ENCODE measurements at regions not wholly inside any gene's neighbourhood (a gene's known extent, or its start where the extent isn't known, plus 50 kb on each side); places are given as distances from the start of the nearest gene placed in this dataset.

GRCh38 chr14:97080991-97081390, 283.8 kb downstream of the VRK1 start:
- DNase-seq = no peak
- Histone ChIP-seq H3K27me3 (no peaks in the 10 kb centered on the region), H3K27ac (no peak overlapping the region), H3K4me3 (no peak overlapping the region), H3K4me1 (no peaks in the 10 kb centered on the region), H3K9ac (ENCODE audit: low read depth in 2 of 2, low read length in 2 of 2) (no peak overlapping the region), H3K9me3 (no peaks in the 10 kb centered on the region), H3K36me3 (no peaks in the 10 kb centered on the region)
- intact Hi-C loops (cut with DNase I) = no loop called here
- TF ChIP-seq, protein P1, sequence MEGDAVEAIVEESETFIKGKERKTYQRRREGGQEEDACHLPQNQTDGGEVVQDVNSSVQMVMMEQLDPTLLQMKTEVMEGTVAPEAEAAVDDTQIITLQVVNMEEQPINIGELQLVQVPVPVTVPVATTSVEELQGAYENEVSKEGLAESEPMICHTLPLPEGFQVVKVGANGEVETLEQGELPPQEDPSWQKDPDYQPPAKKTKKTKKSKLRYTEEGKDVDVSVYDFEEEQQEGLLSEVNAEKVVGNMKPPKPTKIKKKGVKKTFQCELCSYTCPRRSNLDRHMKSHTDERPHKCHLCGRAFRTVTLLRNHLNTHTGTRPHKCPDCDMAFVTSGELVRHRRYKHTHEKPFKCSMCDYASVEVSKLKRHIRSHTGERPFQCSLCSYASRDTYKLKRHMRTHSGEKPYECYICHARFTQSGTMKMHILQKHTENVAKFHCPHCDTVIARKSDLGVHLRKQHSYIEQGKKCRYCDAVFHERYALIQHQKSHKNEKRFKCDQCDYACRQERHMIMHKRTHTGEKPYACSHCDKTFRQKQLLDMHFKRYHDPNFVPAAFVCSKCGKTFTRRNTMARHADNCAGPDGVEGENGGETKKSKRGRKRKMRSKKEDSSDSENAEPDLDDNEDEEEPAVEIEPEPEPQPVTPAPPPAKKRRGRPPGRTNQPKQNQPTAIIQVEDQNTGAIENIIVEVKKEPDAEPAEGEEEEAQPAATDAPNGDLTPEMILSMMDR (IDR thresholded peaks at IDR 0.05) = no peak

- Histone ChIP-seq H3K36me3 (no peaks in the 10 kb centered on the region), H3K27me3 (no peaks in the 10 kb centered on the region), H3K4me3 (no peak overlapping the region), H3K27ac (no peak overlapping the region), H3K9ac (ENCODE audit: low read depth in 2 of 2, low read length in 2 of 2) (no peak overlapping the region), H3K4me1 (no peaks in the 10 kb centered on the region), H3K9me3 (no peaks in the 10 kb centered on the region)
- no peak for DNase-seq
- TF ChIP-seq, protein P1 (IDR thresholded peaks at IDR 0.05) = no peak
- intact Hi-C loops (cut with DNase I) = no loop called here
Measured at GRCh38 chr14:97095269-97095668, 298.1 kb downstream of the VRK1 start.

DNA sequence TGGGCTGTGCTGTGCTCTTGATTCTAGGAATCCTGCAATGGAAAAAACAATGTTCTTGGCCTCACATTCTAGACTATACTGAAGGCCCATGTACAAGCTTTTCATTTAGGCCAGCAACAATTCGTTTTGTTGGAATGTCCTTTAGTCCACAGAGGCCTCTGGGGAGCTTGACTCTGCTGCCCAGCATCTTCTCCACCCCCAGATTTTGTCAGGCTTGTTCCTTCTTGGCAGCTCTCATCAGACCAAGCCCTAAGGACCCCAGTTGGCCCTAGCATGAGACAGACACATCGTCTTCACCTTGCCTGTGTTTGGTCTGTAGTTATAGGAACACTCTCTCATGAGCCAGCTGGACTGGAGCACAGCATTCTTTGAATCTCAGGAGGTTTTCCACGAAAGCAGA, 300.1 kb downstream of the VRK1 start:
- Histone ChIP-seq H3K27ac (no peak overlapping the region), H3K36me3 (no peaks in the 10 kb centered on the region), H3K9ac (ENCODE audit: low read depth in 2 of 2, low read length in 2 of 2) (no peak overlapping the region), H3K27me3 (no peaks in the 10 kb centered on the region), H3K4me1 (no peaks in the 10 kb centered on the region), H3K9me3 (no peaks in the 10 kb centered on the region), H3K4me3 (no peak overlapping the region)
- intact Hi-C loops (cut with DNase I) = no loop called here
- DNase-seq = no peak
- TF ChIP-seq, protein P1 (IDR thresholded peaks at IDR 0.05) = no peak

GRCh38 chr14:97100306-97100705, 303.1 kb downstream of the VRK1 start:
- Histone ChIP-seq H3K4me1 (no peaks in the 10 kb centered on the region), H3K4me3 (no peak overlapping the region), H3K27me3 (no peaks in the 10 kb centered on the region), H3K36me3 (no peaks in the 10 kb centered on the region), H3K9ac (ENCODE audit: low read depth in 2 of 2, low read length in 2 of 2) (no peak overlapping the region), H3K27ac (no peak overlapping the region), H3K9me3 (no peaks in the 10 kb centered on the region)
- no peak for DNase-seq
- TF ChIP-seq, protein P1 (IDR thresholded peaks at IDR 0.05) = no peak
- intact Hi-C loops (cut with DNase I) = no loop called here

GRCh38 chr14:97101561-97101960, 304.4 kb downstream of the VRK1 start:
- intact Hi-C loops (cut with DNase I) = no loop called here
- TF ChIP-seq, protein P1 (IDR thresholded peaks at IDR 0.05) = no peak
- Histone ChIP-seq H3K36me3 (no peaks in the 10 kb centered on the region), H3K4me3 (no peak overlapping the region), H3K9ac (ENCODE audit: low read depth in 2 of 2, low read length in 2 of 2) (no peak overlapping the region), H3K9me3 (no peaks in the 10 kb centered on the region), H3K4me1 (no peaks in the 10 kb centered on the region), H3K27ac (no peak overlapping the region), H3K27me3 (no peaks in the 10 kb centered on the region)
- no peak for DNase-seq

- Histone ChIP-seq H3K4me3 (no peak overlapping the region), H3K9ac (ENCODE audit: low read depth in 2 of 2, low read length in 2 of 2) (no peak overlapping the region)
Measured at GRCh38 chr14:97104029-97104428, 306.8 kb downstream of the VRK1 start.

More at GRCh38 chr14:97104029-97104428, 306.8 kb downstream of the VRK1 start:
- H3K27me3 ChIP-seq = no peaks in the 10 kb centered on the region
- TF ChIP-seq, protein P1 (IDR thresholded peaks at IDR 0.05) = no peak
- no peak for DNase-seq
- H3K36me3 ChIP-seq = no peaks in the 10 kb centered on the region
- intact Hi-C loops (cut with DNase I) = no loop called here
- H3K4me1 ChIP-seq = no peaks in the 10 kb centered on the region
- H3K27ac ChIP-seq = no peak overlapping the region
- no peaks in the 10 kb centered on the region for H3K9me3 ChIP-seq

Measured in colonic mucosa (tissue), 4 donors.